Neural cell (in vitro differentiated cells): ENCODE measurements at regions not wholly inside any gene's neighbourhood (a gene's known extent, or its start where the extent isn't known, plus 50 kb on each side); places are given as distances from the start of the nearest gene placed in this dataset.

Experiments
- H2AFZ ChIP-seq: fragments of 200-600, 300-800 bp; sonication (generic), shearing (Covaris generic); 2 replicates; pipeline ENCODE4 v1.6.0; 2014; ENCODE audit warnings: low read depth, mild to moderate bottlenecking, antibody characterized with exemption, low read length, moderate library complexity
- H3F3A ChIP-seq: fragments of 200-600 bp; shearing (Covaris generic); 2 replicates; pipeline ENCODE4 v1.6.1; 2016; ENCODE audit warnings: mild to moderate bottlenecking, moderate library complexity, mixed read lengths, antibody characterized with exemption, low read length; ENCODE audit not compliant: insufficient read depth, poor library complexity, severe bottlenecking
- H3K27ac ChIP-seq: fragments of 200-600, 300-800 bp; sonication (generic), shearing (Covaris generic); 2 replicates; pipeline ENCODE4 v1.5.1; 2014; ENCODE audit warnings: mild to moderate bottlenecking, low read length, moderate library complexity
- H3K27me3 ChIP-seq: fragments of 300-800, 200-600 bp; sonication (generic), shearing (Covaris generic); 2 replicates; pipeline ENCODE4 v1.6.0; 2014; ENCODE audit warnings: mild to moderate bottlenecking, low read depth, low read length, moderate library complexity; ENCODE audit not compliant: insufficient read depth
- H3K36me3 ChIP-seq: fragments of 300-800, 200-600 bp; sonication (generic), shearing (Covaris generic); 2 replicates; pipeline ENCODE4 v1.5.1; 2014; ENCODE audit warnings: mild to moderate bottlenecking, antibody characterized with exemption, low read length, moderate library complexity; ENCODE audit not compliant: insufficient read depth
- H3K4me2 ChIP-seq: fragments of 300-800, 200-600 bp; sonication (generic), shearing (Covaris generic); 2 replicates; pipeline ENCODE4 v1.6.0; 2014; ENCODE audit warnings: mild to moderate bottlenecking, low read length
- H3K4me3 ChIP-seq: fragments of 300-800, 200-600 bp; sonication (generic), shearing (Covaris generic); 2 replicates; pipeline ENCODE4 v1.5.1; 2014; ENCODE audit warnings: mild to moderate bottlenecking, low read length, moderate library complexity
- H3K79me2 ChIP-seq: fragments of 200-600 bp; shearing (Covaris generic); replicated peaks from 2 replicates; pipeline ENCODE4 v1.6.0; 2014; ENCODE audit warnings: mild to moderate bottlenecking, low read length, moderate library complexity; ENCODE audit not compliant: insufficient read depth
- H3K9ac ChIP-seq: fragments of 300-800, 200-600 bp; sonication (generic), shearing (Covaris generic); 2 replicates; pipeline ENCODE4 v1.6.1; 2016; ENCODE audit warnings: mild to moderate bottlenecking, low read length, mixed read lengths
- H3K9me2 ChIP-seq: fragments of 200-600 bp; shearing (Covaris generic); 2 replicates; pipeline ENCODE4 v1.6.1; 2016; ENCODE audit warnings: mild to moderate bottlenecking, low read length, mixed read lengths; ENCODE audit not compliant: insufficient read depth
- H3K9me3 ChIP-seq: fragments of 200-600, 300-800 bp; sonication (generic), shearing (Covaris generic); 2 replicates; pipeline ENCODE4 v1.6.1; 2016; ENCODE audit warnings: mild to moderate bottlenecking, mixed run types, low read length, moderate library complexity, mixed read lengths
- H4K20me1 ChIP-seq: fragments of 200-600 bp; shearing (Covaris generic); 2 replicates; pipeline ENCODE4 v1.6.1; 2016; ENCODE audit warnings: mild to moderate bottlenecking, mixed run types; ENCODE audit not compliant: insufficient read depth
- EP300 ChIP-seq: fragments of 450-650 bp; conservative IDR thresholded peaks from 2 replicates; pipeline ENCODE4 v1.6.1; 2014; ENCODE audit warnings: antibody characterized with exemption, mild to moderate bottlenecking, moderate library complexity; ENCODE audit not compliant: poor library complexity, severe bottlenecking
- EZH2 ChIP-seq: fragments of 200-600, 300-800 bp; shearing (Covaris generic), sonication (generic); IDR thresholded peaks from 2 replicates; pipeline ENCODE4 v1.6.1; 2014; ENCODE audit warnings: antibody characterized with exemption, low read length, borderline replicate concordance, mild to moderate bottlenecking; ENCODE audit not compliant: insufficient read depth, poor library complexity, severe bottlenecking
- MXI1 ChIP-seq: fragments of 450-650 bp; conservative IDR thresholded peaks from 2 replicates; pipeline ENCODE4 v1.6.1; 2014; ENCODE audit warnings: antibody characterized with exemption, mild to moderate bottlenecking; ENCODE audit not compliant: poor library complexity, severe bottlenecking
- POLR2AphosphoS5 ChIP-seq: IDR thresholded peaks from 2 replicates; pipeline ENCODE4 v1.6.1; 2012
- RAD21 ChIP-seq: fragments of 450-650 bp; conservative IDR thresholded peaks from 2 replicates; pipeline ENCODE4 v1.6.1; 2014; ENCODE audit warnings: antibody characterized with exemption, mild to moderate bottlenecking, moderate library complexity
- SMC3 ChIP-seq: fragments of 450-650 bp; conservative IDR thresholded peaks from 2 replicates; pipeline ENCODE4 v1.6.1; 2014; ENCODE audit warnings: antibody characterized with exemption, mild to moderate bottlenecking, moderate library complexity; ENCODE audit not compliant: poor library complexity
- TAF1 ChIP-seq: IDR thresholded peaks from 2 replicates; pipeline ENCODE4 v1.6.1; 2012; ENCODE audit warnings: low read depth
- TF ChIP-seq, protein P1 (sequence below): IDR thresholded peaks from 2 replicates; pipeline ENCODE4 v1.6.1; 2012; ENCODE audit warnings: borderline replicate concordance
- TF ChIP-seq, protein P2 (sequence below): fragments of 450-650 bp; IDR thresholded peaks from 2 replicates; pipeline ENCODE4 v1.5.1; 2014; ENCODE audit warnings: antibody characterized with exemption, mild to moderate bottlenecking, moderate library complexity; ENCODE audit not compliant: poor library complexity, severe bottlenecking

DNA sequence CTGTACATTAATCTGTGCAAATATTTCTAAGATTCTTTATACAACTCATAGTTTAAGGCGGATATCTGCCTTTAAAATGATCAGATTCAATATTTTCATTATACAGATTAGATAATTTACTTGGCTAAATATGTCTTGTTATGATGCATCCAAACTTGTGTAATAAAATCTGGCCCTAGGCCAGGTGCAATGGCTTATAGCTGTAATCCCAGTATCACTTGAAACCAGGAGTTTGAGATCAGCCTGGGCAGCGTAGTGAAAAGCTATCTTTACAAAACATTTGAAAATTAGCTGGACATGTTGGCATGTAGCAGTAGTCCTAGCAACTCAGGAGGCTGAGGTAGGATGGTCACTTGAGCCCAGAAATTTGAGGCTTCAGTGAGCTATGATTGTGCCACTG lies 2002.2 kb upstream of the ACO1 start:
- no peak overlapping the region for H2AFZ ChIP-seq
- H4K20me1 ChIP-seq, result no peaks in the 10 kb centered on the region
- H3K9ac ChIP-seq, result no peak overlapping the region
- H3K79me2 ChIP-seq, result no peaks in the 10 kb centered on the region
- TF ChIP-seq TAF1 (no peak), MXI1 (no peak), EP300 (no peak), SMC3 (no peak), POLR2AphosphoS5 (no peak), EZH2 (no peak), RAD21 (no peak)
- TF ChIP-seq, protein P1, sequence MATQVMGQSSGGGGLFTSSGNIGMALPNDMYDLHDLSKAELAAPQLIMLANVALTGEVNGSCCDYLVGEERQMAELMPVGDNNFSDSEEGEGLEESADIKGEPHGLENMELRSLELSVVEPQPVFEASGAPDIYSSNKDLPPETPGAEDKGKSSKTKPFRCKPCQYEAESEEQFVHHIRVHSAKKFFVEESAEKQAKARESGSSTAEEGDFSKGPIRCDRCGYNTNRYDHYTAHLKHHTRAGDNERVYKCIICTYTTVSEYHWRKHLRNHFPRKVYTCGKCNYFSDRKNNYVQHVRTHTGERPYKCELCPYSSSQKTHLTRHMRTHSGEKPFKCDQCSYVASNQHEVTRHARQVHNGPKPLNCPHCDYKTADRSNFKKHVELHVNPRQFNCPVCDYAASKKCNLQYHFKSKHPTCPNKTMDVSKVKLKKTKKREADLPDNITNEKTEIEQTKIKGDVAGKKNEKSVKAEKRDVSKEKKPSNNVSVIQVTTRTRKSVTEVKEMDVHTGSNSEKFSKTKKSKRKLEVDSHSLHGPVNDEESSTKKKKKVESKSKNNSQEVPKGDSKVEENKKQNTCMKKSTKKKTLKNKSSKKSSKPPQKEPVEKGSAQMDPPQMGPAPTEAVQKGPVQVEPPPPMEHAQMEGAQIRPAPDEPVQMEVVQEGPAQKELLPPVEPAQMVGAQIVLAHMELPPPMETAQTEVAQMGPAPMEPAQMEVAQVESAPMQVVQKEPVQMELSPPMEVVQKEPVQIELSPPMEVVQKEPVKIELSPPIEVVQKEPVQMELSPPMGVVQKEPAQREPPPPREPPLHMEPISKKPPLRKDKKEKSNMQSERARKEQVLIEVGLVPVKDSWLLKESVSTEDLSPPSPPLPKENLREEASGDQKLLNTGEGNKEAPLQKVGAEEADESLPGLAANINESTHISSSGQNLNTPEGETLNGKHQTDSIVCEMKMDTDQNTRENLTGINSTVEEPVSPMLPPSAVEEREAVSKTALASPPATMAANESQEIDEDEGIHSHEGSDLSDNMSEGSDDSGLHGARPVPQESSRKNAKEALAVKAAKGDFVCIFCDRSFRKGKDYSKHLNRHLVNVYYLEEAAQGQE, result no peak
- TF ChIP-seq, protein P2, sequence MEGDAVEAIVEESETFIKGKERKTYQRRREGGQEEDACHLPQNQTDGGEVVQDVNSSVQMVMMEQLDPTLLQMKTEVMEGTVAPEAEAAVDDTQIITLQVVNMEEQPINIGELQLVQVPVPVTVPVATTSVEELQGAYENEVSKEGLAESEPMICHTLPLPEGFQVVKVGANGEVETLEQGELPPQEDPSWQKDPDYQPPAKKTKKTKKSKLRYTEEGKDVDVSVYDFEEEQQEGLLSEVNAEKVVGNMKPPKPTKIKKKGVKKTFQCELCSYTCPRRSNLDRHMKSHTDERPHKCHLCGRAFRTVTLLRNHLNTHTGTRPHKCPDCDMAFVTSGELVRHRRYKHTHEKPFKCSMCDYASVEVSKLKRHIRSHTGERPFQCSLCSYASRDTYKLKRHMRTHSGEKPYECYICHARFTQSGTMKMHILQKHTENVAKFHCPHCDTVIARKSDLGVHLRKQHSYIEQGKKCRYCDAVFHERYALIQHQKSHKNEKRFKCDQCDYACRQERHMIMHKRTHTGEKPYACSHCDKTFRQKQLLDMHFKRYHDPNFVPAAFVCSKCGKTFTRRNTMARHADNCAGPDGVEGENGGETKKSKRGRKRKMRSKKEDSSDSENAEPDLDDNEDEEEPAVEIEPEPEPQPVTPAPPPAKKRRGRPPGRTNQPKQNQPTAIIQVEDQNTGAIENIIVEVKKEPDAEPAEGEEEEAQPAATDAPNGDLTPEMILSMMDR, result no peak
- no peaks in the 10 kb centered on the region for H3K36me3 ChIP-seq
- no peaks in the 10 kb centered on the region for H3F3A ChIP-seq
- no peaks in the 10 kb centered on the region for H3K9me3 ChIP-seq
- no peak overlapping the region for H3K4me3 ChIP-seq
- H3K27ac ChIP-seq, result no peak overlapping the region
- no peaks in the 10 kb centered on the region for H3K27me3 ChIP-seq
- no peaks in the 10 kb centered on the region for H3K9me2 ChIP-seq
- no peak overlapping the region for H3K4me2 ChIP-seq

DNA sequence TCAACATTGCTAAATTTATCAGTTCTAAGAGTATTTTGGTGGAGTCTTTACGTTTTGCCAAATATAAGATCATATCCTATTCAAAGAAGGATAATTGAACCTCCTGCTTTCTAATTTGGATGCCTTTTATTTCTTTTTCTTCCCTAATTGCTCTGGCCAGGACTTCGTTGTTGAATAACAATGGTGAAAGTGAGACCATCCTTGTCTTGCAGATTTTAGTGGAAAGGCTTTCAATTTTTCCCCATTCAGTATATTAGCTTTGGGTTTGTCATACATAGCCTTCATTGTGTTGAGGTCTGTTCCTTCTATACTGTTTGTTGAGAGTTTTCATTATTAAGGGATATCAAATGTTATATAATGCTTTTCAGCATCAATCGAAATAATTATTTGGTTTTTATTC lies 1974.2 kb upstream of the ACO1 start:
- H3K79me2 ChIP-seq, result no peaks in the 10 kb centered on the region
- TF ChIP-seq POLR2AphosphoS5, result no peak
- TF ChIP-seq, protein P1, result no peak
- no peaks in the 10 kb centered on the region for H3K27me3 ChIP-seq
- H3K4me3 ChIP-seq, result no peak overlapping the region
- H3K36me3 ChIP-seq, result no peaks in the 10 kb centered on the region
- no peaks in the 10 kb centered on the region for H3K9me2 ChIP-seq
- H3K9ac ChIP-seq, result no peak overlapping the region
- H3K4me2 ChIP-seq, result no peak overlapping the region
- H3K27ac ChIP-seq, result no peak overlapping the region
- H4K20me1 ChIP-seq, result no peaks in the 10 kb centered on the region
- H2AFZ ChIP-seq, result no peak overlapping the region
- H3F3A ChIP-seq, result no peaks in the 10 kb centered on the region
- peaks cover 10% of the 10 kb centered on the region for H3K9me3 ChIP-seq
